Medulla oblongata (tissue), 1 donor: ENCODE measurements at regions not wholly inside any gene's neighbourhood (a gene's known extent, or its start where the extent isn't known, plus 50 kb on each side); places are given as distances from the start of the nearest gene placed in this dataset.
"Not testable (repeated sequence)": the region's sequence is repeated elsewhere in the genome, so short reads cannot be mapped to it uniquely, and the experiment has no call there.

ENCODE experiments used
- DNase-seq: peaks from one replicate; pipeline ENCODE4 v3.0.0-alpha.2; 2015; ENCODE audit errors: extremely low spot score

GRCh38 chr2:230593765-230594164 lies 118.9 kb upstream of the CAB39 start:
- no peak for DNase-seq

GRCh38 chr2:230594286-230594840 lies 118.3 kb upstream of the CAB39 start:
- no peak for DNase-seq

GRCh38 chr2:230599853-230600252 lies 112.8 kb upstream of the CAB39 start:
- DNase-seq = no peak

- DNase-seq = no peak
Observed at GRCh38 chr2:230600285-230600684, 112.4 kb upstream of the CAB39 start.

- no peak for DNase-seq
Observed at GRCh38 chr2:230600881-230601280, 111.8 kb upstream of the CAB39 start.

- DNase-seq = no peak
Observed at GRCh38 chr2:230601510-230601909, 111.1 kb upstream of the CAB39 start.

DNA sequence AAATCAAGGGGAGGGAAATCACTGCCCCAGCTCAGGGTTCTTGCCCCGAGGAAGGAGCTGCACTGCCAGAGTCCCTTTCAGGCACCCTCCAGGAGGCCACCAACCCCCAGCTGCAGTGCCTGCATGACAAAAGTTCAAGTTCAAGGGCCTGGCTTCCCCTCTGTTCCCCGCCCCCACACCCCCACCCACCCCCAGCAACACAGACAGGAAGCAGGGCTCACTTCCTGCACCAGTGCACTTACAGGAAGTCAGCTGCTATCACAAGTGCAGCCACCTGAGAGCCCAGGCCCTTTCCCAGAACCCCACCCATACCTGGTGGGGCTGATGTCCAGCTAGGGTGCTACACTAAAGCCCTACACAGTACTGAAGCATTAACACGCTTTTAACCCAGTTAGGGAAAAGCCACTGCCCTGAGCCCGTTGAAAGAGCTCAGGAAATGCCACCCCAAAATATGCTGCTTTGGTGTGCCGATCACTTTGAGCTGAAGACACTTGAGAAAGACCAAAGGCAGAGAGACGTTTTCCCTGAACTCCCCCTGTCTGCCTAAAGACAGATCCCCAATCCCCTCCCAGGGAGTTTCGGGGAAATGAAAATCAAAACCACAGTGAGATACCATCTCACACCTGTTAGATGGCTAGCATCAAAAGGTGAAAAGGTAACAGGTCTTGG lies 109.9 kb upstream of the CAB39 start:
- DNase-seq = no peak

DNA sequence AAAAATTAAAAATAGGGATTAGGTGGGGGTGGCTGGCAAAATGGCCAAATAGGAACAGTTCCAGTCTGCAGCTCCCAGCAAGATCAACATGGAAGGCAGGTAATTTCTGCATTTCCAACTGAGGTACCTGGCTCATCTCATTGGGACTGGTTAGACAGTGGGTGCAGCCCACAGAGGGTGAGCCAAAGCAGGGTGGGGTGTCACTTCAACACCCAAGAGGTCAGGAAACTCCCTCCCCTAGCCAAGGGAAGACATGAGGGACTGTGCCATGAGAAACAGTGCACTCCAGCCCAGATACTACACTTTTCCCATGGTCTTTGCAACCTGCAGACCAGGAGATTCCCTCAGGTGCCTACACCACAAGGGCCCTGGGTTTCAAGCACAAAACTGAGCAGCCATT lies 109.3 kb upstream of the CAB39 start:
- not testable (repeated sequence) for DNase-seq

- DNase-seq = not testable (repeated sequence)
Observed at GRCh38 chr2:230604158-230604557, 108.5 kb upstream of the CAB39 start.

DNA sequence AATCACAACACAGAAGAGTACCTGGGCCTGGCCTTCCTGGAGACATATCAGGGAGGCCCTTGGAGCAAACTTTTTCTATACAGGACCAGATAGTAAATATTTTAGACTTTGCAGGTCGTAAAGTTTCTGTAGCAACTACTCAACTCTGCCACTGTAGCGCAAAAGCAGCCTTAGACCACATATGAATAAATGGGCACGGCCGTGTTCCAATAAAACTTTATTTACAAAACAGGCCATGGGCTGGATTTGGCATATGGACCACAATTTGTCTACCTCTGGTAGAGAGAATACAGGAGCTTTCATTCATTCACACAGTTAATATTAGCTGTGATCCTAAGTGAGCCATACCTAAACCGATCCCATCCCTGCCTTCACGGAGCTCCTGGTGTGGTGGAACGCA lies 98.6 kb upstream of the CAB39 start:
- DNase-seq = no peak

- DNase-seq = no peak
Observed at GRCh38 chr2:230614913-230615332, 97.7 kb upstream of the CAB39 start.

- not testable (repeated sequence) for DNase-seq
Observed at GRCh38 chr2:230617256-230617706, 95.4 kb upstream of the CAB39 start.

GRCh38 chr2:230619491-230619890 lies 93.2 kb upstream of the CAB39 start:
- DNase-seq = no peak

DNA sequence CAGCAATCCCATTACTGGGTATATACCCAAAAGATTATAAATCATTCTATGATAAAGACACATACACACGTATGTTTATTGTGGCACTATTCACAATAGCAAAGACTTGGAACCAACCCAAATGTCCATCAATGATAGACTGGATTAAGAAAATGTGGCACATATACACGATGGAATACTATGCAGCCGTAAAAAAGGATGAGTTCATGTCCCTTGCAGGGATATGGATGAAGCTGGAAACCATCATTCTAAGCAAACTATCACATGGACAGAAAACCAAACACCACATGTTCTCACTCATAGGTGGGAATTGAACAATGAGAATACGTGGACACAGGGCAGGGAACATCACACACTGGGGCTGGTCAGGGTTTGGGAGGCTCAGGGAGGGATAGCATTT lies 87.4 kb upstream of the CAB39 start:
- not testable (repeated sequence) for DNase-seq

- DNase-seq = not testable (repeated sequence)
Observed at GRCh38 chr2:230627091-230627490, 85.6 kb upstream of the CAB39 start.

DNA sequence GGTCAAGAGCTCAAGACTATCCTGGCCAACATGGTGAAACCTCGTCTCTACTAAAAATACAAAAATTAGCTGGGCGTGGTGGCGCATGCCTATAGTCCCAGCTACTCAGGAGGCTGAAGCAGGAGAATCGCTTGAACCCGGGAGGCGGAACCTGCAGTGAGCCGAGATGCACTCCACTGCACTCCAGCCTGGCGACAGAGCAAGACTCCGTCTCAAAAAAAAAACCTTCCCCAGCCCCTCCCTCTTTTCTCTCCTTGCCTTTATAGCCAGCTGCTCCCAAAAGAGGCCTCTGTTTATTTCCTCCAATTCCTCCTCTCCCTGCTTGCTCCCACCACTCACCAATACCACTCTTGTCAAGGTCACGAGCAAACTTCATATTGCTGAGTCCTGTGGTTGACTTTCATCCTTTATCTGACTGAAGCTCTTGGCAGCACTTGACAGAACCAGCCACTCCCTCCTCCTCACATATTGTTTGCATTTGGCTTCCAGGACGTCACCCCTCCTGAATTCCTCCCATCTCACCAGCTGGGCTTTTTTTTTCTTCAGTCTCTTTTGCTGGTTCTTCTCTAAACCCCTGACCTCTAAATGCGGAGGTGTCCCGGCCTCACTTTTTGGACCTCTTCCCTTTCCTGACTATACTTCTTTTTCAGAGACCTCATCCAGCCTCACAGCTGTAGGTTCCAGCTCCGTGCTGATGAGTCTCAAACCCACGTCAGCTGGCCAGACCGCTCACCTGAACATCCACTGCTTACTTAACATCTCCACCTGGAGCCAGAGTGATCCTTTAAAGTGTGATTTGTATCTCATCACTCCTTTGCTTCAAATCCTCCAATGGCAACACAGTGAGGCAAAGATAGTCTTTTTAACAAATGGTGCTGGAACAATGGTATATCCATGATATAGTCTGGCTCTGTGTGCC lies 84.6 kb upstream of the CAB39 start:
- DNase-seq = no peak

- no peak for DNase-seq
Observed at GRCh38 chr2:230631470-230631869, 81.2 kb upstream of the CAB39 start.

GRCh38 chr2:230634146-230634545 lies 78.5 kb upstream of the CAB39 start:
- DNase-seq = no peak

- not testable (repeated sequence) for DNase-seq
Observed at GRCh38 chr2:230634721-230635313, 77.8 kb upstream of the CAB39 start.

DNA sequence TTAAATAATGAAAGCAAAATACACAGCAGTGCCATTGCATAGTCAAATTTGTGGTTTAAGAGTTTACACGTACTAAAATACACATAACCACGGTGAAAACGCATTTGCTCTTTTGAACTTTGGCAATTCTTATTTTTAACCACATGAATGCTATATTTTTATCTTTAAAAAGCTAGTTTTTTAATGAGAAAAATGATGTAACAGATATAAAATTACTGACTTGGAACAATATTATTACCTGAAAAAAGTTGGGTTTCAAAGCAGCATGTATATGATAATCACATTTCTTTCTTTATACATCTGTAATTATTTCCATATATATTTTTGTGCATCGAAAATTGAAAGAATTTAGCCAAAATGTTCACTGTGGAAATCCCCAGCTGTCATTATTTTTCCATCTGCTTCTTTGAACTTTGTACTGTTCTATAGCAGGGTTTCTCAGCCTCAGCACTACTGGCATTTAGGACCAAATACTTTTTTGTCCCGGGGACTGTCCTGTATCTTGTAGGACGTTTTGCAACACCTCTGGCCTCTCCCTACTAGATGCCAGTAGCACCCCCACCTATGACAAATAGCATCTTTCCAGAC lies 75.9 kb upstream of the CAB39 start:
- DNase-seq = no peak

- DNase-seq = not testable (repeated sequence)
Observed at GRCh38 chr2:230637486-230637885, 75.2 kb upstream of the CAB39 start.

DNA sequence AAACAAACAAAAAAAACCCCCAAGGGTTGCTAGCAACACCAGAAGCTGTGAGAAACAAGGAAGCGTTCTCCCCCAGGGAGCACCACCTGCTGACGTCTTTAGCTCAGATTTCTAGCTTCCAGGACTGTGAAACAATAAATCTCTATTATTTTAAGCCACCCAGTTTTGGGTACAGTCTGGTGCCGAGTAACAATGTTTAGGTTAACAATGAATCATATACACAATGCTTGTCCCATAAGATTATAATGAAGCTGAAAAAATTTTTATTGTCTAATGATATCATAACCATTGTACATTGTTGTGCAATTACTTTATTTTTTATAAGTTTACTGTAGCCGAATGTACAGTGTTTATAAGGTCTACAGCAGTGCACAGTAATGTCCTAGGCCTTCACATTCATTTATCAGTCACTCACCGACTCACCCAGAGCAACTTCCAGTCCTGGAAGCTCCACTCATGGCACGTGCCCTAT lies 72.1 kb upstream of the CAB39 start:
- DNase-seq = no peak
